Heart left ventricle (tissue), 13 donors: ENCODE measurements at regions not wholly inside any gene's neighbourhood (a gene's known extent, or its start where the extent isn't known, plus 50 kb on each side); places are given as distances from the start of the nearest gene placed in this dataset.

Experiments
- CTCF ChIP-seq, 12 donors: fragments of 200-600 bp; sonication (generic) in 4 of 12; IDR thresholded peaks; one replicate each; pipeline versions ENCODE4 v1.5.0 to v1.8.0; 2018 to 2022; ENCODE audit warnings: antibody characterized with exemption in 12 of 12, mild to moderate bottlenecking in 5 of 12
- POLR2A ChIP-seq, 2 donors: fragments of 450-650 bp; IDR thresholded peaks; one replicate each; pipeline ENCODE4 v1.6.1; 2017; ENCODE audit warnings: antibody characterized with exemption in 2 of 2, mild to moderate bottlenecking in 2 of 2, moderate library complexity in 2 of 2
- donor health status: ischemic (EF 13 %, LVEDD 7.1; RV severe dilation, severe dysfunction).
- donor health status: DM: no; HTN: yes; CAD: no.
- donor health status: DM: no; HTN: no; CAD: no.
- donor health status: ischemic (EF 25% LVEDD 6.9; RV normal size, moderate dysfunction).
- donor health status: ischemic (EF 25% LVEDD 5.7; RV mildly dilated, moderate dysfunction).
- donor health status: ischemic (EF 35%, LVEDD 5.7; RV mildly dilated, moderate dysfunction).
- donor health status: nonischemic (EF 11% LVEDD 7.7; RV severe dilation, severe dysfunction).
- donor health status: DM: yes; HTN: yes; CAD: no.
- donor health status: PGD.
- donor health status: ischemic (EF 29% LVEDD 5.4; RV normal size, mild dysfunction).
- donor health status: nonischemic (EF 23%, LVEDD 6.1; RV moderate dilation, normal function).

GRCh38 chr1:239606850-239607400 is 220.6 kb downstream of the CHRM3 start:
- TF ChIP-seq POLR2A (IDR thresholded peaks at IDR 0.05): no peak
- TF ChIP-seq CTCF (IDR thresholded peaks at IDR 0.05): no peak
